HG03354 (cell line): ENCODE measurements at regions not wholly inside any gene's neighbourhood (a gene's known extent, or its start where the extent isn't known, plus 50 kb on each side); places are given as distances from the start of the nearest gene placed in this dataset.
"Not testable (repeated sequence)": the region's sequence is repeated elsewhere in the genome, so short reads cannot be mapped to it uniquely, and the experiment has no call there.

ENCODE experiments used
- ATAC-seq: cut with Tn5 transposase; IDR thresholded peaks from one replicate; pipeline ENCODE4 v1.9.1; 2021; ENCODE audit warnings: mild to moderate bottlenecking; ENCODE audit not compliant: unreplicated experiment, poor library complexity, severe bottlenecking

DNA sequence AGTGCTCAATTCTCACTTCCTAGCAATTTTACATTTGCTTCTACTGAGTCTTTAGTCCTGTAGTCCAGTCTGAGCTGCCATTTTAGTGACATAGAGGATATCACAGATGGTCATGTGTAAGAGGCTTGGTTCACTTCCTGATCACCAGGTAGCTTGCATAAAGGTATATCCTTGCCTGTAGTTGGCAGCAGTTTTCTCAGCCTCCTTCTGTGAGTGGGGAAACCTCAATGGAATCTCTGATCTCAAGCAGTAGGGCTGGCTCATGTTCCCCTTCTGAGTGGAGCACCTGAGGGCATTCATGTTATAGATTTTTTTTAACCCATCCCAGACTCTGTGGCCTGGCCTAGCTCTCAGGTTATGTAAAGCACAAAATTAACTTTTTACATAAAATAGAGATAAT, 278.4 kb downstream of the RDH14 start:
- no peak for ATAC-seq

GRCh38 chr2:18276583-18277075, 283.8 kb downstream of the RDH14 start:
- ATAC-seq = no peak

DNA sequence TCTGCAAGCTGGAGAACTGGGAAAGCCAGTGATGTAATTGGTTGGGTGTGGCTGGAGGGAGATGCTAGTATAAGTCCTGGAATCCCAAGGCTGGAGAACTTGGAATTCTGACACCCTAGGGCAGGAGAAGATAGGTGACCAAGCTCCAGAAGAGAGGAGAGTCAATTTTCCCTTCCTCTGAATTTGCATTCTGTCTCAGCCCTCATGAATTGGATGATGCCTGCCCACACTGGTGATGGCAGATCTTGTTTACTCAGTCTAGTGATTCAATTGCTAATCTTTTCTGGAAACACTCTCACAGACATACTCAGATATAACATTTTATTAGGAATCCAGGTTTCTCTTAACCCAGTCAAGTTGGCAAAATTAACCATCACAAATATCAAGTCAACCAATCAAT, 287.2 kb downstream of the RDH14 start:
- no peak for ATAC-seq

DNA sequence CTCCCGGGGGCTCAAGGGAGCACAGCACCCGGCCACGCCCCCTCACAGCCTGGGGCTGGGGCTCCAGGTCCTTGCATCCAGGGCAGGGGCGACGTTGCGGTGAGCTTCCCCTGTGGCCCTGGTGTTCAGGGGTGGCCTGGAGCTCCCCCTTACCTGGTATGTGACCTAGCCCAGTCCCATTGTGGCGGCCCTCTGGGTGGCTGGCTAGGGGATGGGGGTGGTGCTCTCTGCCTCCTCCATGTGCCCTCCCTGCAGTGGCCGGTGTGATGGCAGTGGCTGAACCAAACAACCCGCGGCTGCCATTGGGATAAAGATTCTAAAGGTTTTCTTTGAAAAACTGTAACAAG, 288.3 kb downstream of the RDH14 start:
- ATAC-seq = no peak

GRCh38 chr2:18271370-18272147, 288.9 kb downstream of the RDH14 start:
- no peak for ATAC-seq

- ATAC-seq = no peak
Observed at GRCh38 chr2:18268400-18268799, 292.1 kb downstream of the RDH14 start.

- no peak for ATAC-seq
Observed at GRCh38 chr2:18267501-18267900, 293.0 kb downstream of the RDH14 start.

- ATAC-seq = not testable (repeated sequence)
Observed at GRCh38 chr2:18266699-18267098, 293.8 kb downstream of the RDH14 start.

GRCh38 chr2:18265614-18266586, 294.6 kb downstream of the RDH14 start:
- no peak for ATAC-seq

- no peak for ATAC-seq
Observed at GRCh38 chr2:18262601-18263000, 297.9 kb downstream of the RDH14 start.

DNA sequence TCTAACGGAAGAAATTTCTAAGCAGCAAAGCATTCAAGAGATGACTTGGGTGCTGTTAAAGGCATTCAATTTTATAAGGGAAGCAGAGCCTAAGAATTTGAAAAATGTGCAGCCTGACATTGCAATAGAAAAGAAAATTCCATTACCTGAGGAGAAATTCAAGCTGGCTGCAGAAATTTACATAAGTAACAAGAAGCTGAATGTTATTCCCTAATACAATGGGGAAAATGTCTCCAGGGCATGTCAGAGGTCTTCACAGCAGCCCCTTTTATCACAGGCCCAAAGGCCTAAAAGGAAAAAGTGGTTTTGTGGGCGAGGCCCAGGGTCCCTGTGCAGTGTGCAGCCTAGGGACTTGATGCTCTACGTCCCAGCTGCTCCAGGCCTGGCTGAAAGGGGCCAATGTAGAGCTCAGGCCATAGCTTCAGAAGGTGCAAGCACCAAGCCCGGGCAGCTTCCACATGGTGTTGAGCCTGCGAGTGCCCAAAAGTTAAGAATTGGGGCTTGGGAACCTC, 306.7 kb downstream of the RDH14 start:
- no peak for ATAC-seq

- no peak for ATAC-seq
Observed at GRCh38 chr2:18251486-18251885, 309.0 kb downstream of the RDH14 start.

GRCh38 chr2:18247282-18248110, 313.0 kb downstream of the RDH14 start:
- no peak for ATAC-seq

DNA sequence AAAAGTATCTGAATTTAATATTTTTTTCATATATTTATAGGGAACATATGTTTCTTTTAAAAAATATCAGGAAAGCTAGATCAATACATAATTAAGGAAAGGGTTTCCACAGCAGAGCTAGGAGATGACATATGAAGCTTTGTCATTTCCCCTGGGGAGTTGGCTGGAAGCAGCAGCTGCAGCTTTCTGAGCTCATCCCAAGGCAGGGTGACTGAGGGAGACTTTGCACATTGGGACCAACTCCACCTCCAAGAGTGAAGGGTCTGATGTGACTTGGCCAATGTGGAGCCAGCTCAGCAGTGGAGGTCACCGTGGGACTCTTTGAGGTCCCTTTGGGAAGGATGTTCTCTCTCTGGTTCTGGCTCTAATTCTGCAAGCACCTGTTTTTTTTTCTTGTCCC, 315.1 kb downstream of the RDH14 start:
- ATAC-seq = no peak

- no peak for ATAC-seq
Observed at GRCh38 chr2:18244845-18245244, 315.6 kb downstream of the RDH14 start.

DNA sequence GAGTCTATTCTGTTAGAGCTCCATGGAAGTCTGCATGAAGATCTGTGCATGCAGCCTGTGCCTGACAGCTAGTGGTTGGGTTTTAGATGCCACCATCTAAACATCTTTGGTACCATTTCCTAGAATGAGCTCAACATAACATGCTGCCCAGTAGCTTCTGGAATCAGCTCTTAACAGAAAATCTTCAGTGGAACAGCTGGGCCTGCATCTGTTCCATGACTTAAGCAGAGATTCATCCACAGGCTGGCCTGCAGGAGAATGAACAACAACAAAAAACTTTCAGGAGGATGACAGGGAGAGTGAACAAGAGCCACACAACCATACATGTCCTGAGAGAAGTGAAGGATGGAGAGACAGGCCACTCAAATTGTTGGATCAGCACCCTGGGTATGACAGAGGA, 316.6 kb downstream of the RDH14 start:
- no peak for ATAC-seq

- no peak for ATAC-seq
Observed at GRCh38 chr2:18242716-18243115, 317.7 kb downstream of the RDH14 start.

GRCh38 chr2:18238209-18238608, 322.2 kb downstream of the RDH14 start:
- ATAC-seq = no peak

GRCh38 chr2:18237298-18237697, 323.2 kb downstream of the RDH14 start:
- no peak for ATAC-seq
